ENCODE measurements at regions not wholly inside any gene's neighbourhood (a gene's known extent, or its start where the extent isn't known, plus 50 kb on each side); places are given as distances from the start of the nearest gene placed in this dataset.

DNA sequence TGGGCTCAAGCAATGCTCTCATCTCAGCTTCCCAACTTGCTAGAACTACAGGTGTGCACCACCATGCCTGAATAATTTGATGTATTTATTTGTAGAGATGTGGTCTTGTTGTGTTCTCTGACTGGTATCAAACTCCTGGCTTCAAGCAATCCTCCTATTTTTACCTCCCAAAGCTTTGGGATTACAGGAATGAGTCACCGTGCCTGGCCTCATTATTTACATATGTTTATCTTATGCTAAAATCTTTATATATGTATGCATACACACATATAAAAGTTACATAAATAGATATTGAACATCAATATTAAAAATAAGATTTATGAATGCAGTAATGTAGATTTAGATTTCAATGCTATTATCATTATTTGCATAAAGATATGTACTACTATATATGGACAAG lies 1634.5 kb upstream of the LRRTM3 start:
- TF ChIP-seq, protein P1, sequence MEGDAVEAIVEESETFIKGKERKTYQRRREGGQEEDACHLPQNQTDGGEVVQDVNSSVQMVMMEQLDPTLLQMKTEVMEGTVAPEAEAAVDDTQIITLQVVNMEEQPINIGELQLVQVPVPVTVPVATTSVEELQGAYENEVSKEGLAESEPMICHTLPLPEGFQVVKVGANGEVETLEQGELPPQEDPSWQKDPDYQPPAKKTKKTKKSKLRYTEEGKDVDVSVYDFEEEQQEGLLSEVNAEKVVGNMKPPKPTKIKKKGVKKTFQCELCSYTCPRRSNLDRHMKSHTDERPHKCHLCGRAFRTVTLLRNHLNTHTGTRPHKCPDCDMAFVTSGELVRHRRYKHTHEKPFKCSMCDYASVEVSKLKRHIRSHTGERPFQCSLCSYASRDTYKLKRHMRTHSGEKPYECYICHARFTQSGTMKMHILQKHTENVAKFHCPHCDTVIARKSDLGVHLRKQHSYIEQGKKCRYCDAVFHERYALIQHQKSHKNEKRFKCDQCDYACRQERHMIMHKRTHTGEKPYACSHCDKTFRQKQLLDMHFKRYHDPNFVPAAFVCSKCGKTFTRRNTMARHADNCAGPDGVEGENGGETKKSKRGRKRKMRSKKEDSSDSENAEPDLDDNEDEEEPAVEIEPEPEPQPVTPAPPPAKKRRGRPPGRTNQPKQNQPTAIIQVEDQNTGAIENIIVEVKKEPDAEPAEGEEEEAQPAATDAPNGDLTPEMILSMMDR (IDR thresholded peaks at IDR 0.05; ENCODE audit: low read depth, low read length): no peak
- no peak for TF ChIP-seq EZH2phosphoT487 (IDR thresholded peaks at IDR 0.05; ENCODE audit: low read depth)
